HG02973 (cell line): ENCODE measurements at regions not wholly inside any gene's neighbourhood (a gene's known extent, or its start where the extent isn't known, plus 50 kb on each side); places are given as distances from the start of the nearest gene placed in this dataset.

Source experiments
- ATAC-seq: cut with Tn5 transposase; IDR thresholded peaks from one replicate; pipeline ENCODE4 v1.9.1; 2021; ENCODE audit warnings: moderate library complexity; ENCODE audit not compliant: unreplicated experiment

GRCh38 chr4:128606173-128606572 lies 203.3 kb upstream of the JADE1 start:
- ATAC-seq = no peak

GRCh38 chr4:128604840-128605239 lies 204.7 kb upstream of the JADE1 start:
- ATAC-seq = no peak

- ATAC-seq = no peak
These were observed 205.3 kb upstream of the JADE1 start for GRCh38 chr4:128604204-128604603.

GRCh38 chr4:128603081-128603480 lies 206.4 kb upstream of the JADE1 start:
- no peak for ATAC-seq

GRCh38 chr4:128601991-128602695 lies 207.4 kb upstream of the JADE1 start:
- ATAC-seq = no peak

- no peak for ATAC-seq
These were observed 208.3 kb upstream of the JADE1 start for GRCh38 chr4:128600996-128601871.

GRCh38 chr4:128600410-128600809 lies 209.1 kb upstream of the JADE1 start:
- ATAC-seq = no peak

GRCh38 chr4:128597500-128597899 lies 212.0 kb upstream of the JADE1 start:
- ATAC-seq = no peak

- no peak for ATAC-seq
These were observed 212.6 kb upstream of the JADE1 start for GRCh38 chr4:128596853-128597252.

- ATAC-seq = no peak
These were observed 213.4 kb upstream of the JADE1 start for GRCh38 chr4:128596115-128596514.

- no peak for ATAC-seq
These were observed 218.0 kb upstream of the JADE1 start for GRCh38 chr4:128591482-128591881.

- no peak for ATAC-seq
These were observed 218.7 kb upstream of the JADE1 start for GRCh38 chr4:128590773-128591172.

GRCh38 chr4:128590034-128590740 lies 219.3 kb upstream of the JADE1 start:
- ATAC-seq = no peak

- no peak for ATAC-seq
These were observed 220.0 kb upstream of the JADE1 start for GRCh38 chr4:128589384-128589965.

GRCh38 chr4:128587382-128587781 lies 222.1 kb upstream of the JADE1 start:
- ATAC-seq = no peak

GRCh38 chr4:128583753-128584712 lies 225.5 kb upstream of the JADE1 start:
- no peak for ATAC-seq

GRCh38 chr4:128582427-128582870 lies 227.1 kb upstream of the JADE1 start:
- no peak for ATAC-seq

- no peak for ATAC-seq
These were observed 230.2 kb upstream of the JADE1 start for GRCh38 chr4:128579154-128579853.

GRCh38 chr4:128574706-128575105 lies 234.8 kb upstream of the JADE1 start:
- ATAC-seq = peak; percentile 92
